Subcutaneous abdominal adipose tissue (tissue), 5 donors: ENCODE measurements at regions not wholly inside any gene's neighbourhood (a gene's known extent, or its start where the extent isn't known, plus 50 kb on each side); places are given as distances from the start of the nearest gene placed in this dataset.
"Not testable (repeated sequence)": the region's sequence is repeated elsewhere in the genome, so short reads cannot be mapped to it uniquely, and the experiment has no call there.

ENCODE experiments used
- H3K27ac ChIP-seq: one replicate; pipeline ENCODE4 v1.7.0; 2013; ENCODE audit warnings: low read depth, mild to moderate bottlenecking, inconsistent platforms, low read length, moderate library complexity
- H3K27me3 ChIP-seq, 5 donors: one replicate each; pipeline ENCODE4 v1.7.0; 2013; ENCODE audit warnings: low read length in 5 of 5, inconsistent platforms in 1 of 5; ENCODE audit not compliant: control insufficient read depth in 5 of 5, insufficient read depth in 4 of 5
- H3K36me3 ChIP-seq, 5 donors: one replicate each; pipeline ENCODE4 v1.7.0; 2013; ENCODE audit warnings: low read length in 5 of 5; ENCODE audit not compliant: control insufficient read depth in 5 of 5, insufficient read depth in 5 of 5
- H3K4me1 ChIP-seq, 5 donors: one replicate each; pipeline ENCODE4 v1.7.0; 2013; ENCODE audit warnings: low read length in 5 of 5, mild to moderate bottlenecking in 3 of 5, moderate library complexity in 1 of 5; ENCODE audit not compliant: control insufficient read depth in 5 of 5, insufficient read depth in 5 of 5
- H3K4me3 ChIP-seq, 5 donors: one replicate each; pipeline ENCODE4 v1.7.0; 2013; ENCODE audit warnings: low read length in 5 of 5, low read depth in 1 of 5
- H3K9ac ChIP-seq, 5 donors: one replicate each; pipeline ENCODE4 v1.7.0; 2013; ENCODE audit warnings: low read length in 5 of 5, mild to moderate bottlenecking in 4 of 5, moderate library complexity in 3 of 5
- H3K9me3 ChIP-seq, 5 donors: one replicate each; pipeline ENCODE4 v1.7.0; 2013; ENCODE audit warnings: low read length in 5 of 5; ENCODE audit not compliant: control insufficient read depth in 5 of 5
- donor health status: healthy.
- donor health status: healthy.
- donor health status: healthy.
- donor health status: healthy.
- donor health status: healthy.

DNA sequence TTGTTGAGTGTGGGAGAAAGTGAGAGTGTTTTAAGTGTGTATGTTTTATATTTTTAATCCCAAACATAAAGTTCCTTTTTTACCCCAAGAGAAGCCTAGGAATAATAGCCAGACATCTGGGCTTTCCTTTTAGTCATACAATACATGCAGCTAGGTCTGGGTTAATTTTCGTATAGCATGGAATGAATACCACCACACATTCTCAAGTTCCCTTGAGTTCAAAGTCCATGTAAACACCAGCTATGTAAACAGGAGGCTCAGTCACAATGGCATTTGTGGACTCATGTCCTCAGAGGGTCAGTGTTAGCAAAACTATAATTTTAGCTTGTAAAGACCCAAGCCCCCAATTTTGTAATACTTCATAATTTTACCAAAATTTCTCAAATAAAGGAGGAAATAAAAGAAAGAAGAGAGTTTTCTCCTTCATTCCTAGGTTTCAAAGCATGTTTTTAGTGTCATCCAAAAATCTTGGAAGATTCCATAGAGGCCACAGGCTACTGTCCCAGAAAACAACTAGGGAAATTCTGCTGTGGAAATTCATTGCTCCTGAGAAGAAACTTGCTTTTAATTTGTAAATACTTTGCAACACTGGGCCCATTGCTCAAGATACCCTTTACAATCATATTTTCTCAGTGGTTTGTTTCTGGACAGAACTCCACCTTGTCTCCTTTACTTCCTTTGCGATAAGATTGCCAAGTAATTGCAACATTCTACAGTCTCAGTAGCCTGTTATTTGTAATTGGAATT, 671.2 kb downstream of the COL12A1 start:
- Histone ChIP-seq H3K4me1 (peaks cover 0 to 14% (median 3%) of the 10 kb centered on the region in 5 donors), H3K27me3 (no peaks in the 10 kb centered on the region), H3K9me3 (peaks cover 0 to 14% (median 8%) of the 10 kb centered on the region in 5 donors), H3K27ac (peak overlapping the region; percentile 25), H3K4me3 (no peak overlapping the region), H3K9ac (no peak overlapping the region), H3K36me3 (no peaks in the 10 kb centered on the region)

DNA sequence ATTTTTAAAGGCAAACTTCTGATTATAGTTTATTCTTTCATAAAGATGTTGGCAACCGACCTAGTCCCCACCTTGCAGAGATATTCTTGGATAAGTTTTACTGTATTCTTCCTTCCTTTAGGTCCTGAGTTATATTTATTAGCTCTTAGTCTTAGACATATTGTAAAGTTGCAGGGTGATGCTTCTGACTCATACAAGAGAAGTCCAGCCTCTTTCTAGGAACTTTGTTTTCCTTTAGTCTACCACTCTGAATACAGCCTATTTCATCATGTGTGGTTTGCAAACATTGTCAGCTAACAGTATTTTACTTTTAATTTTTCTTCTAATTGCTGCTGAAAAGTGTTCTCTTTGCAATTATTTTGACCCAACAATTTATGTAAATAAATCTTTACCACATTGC, 686.7 kb downstream of the COL12A1 start:
- Histone ChIP-seq H3K9me3 (no peaks in the 10 kb centered on the region), H3K27ac (no peak overlapping the region), H3K4me1 (no peaks in the 10 kb centered on the region), H3K36me3 (no peaks in the 10 kb centered on the region), H3K9ac (no peak overlapping the region), H3K4me3 (no peak overlapping the region), H3K27me3 (no peaks in the 10 kb centered on the region)

DNA sequence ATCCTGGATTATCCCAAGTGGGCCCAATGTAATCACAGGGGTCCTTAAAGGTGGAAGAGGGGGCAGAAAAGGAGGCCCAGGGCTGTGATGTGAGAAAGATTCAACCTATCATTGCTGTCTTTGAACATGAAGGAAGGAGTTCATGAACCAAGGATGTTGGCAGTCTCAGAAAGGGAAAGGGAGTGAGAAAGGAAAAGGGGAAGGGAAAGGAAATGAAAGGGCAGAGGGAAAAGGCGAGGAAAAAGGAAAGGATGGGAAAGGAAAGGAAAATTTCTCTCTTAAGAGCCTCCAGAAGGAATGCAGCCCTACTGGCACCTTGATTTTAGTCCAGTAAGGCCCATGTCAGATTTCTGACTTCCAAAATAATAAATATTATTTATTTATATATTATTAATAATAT, 687.8 kb downstream of the COL12A1 start:
- H3K27ac ChIP-seq, result no peak overlapping the region
- no peaks in the 10 kb centered on the region for H3K4me1 ChIP-seq
- no peak overlapping the region for H3K9ac ChIP-seq
- no peaks in the 10 kb centered on the region for H3K27me3 ChIP-seq
- H3K36me3 ChIP-seq, result no peaks in the 10 kb centered on the region
- H3K4me3 ChIP-seq, result no peak overlapping the region
- no peaks in the 10 kb centered on the region for H3K9me3 ChIP-seq

GRCh38 chr6:74510878-74511277, 695.0 kb downstream of the COL12A1 start:
- Histone ChIP-seq H3K36me3 (no peaks in the 10 kb centered on the region), H3K9me3 (peaks cover 0 to 15% (median 6%) of the 10 kb centered on the region in 5 donors), H3K27me3 (no peaks in the 10 kb centered on the region), H3K27ac (no peak overlapping the region), H3K4me3 (no peak overlapping the region), H3K4me1 (no peaks in the 10 kb centered on the region), H3K9ac (no peak overlapping the region)

DNA sequence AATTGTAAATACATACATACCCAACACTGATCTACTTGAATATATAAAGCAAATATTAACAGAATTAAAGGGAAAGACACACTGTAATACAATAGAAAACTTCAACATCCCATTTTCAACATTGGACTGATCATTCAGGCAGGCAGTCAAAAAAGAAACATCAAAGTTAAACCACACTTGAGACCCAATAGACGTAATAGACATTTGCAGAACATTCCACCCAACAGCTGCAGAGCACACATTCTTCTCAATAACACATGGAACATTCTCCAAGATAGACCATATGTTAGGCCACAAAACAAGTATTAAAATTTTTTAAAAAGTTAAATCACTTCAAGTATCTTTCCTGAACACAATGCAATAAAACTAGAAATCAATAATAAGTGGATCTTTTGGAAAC, 698.2 kb downstream of the COL12A1 start:
- Histone ChIP-seq H3K36me3 (no peaks in the 10 kb centered on the region), H3K4me3 (no peak overlapping the region), H3K27ac (no peak overlapping the region), H3K4me1 (no peaks in the 10 kb centered on the region), H3K27me3 (no peaks in the 10 kb centered on the region), H3K9ac (no peak overlapping the region), H3K9me3 (peaks cover 2 to 32% (median 22%) of the 10 kb centered on the region in 5 donors)

- no peaks in the 10 kb centered on the region for H3K27me3 ChIP-seq
- no peak overlapping the region for H3K9ac ChIP-seq
- no peaks in the 10 kb centered on the region for H3K4me1 ChIP-seq
- peaks cover 2 to 31% (median 21%) of the 10 kb centered on the region in 5 donors for H3K9me3 ChIP-seq
- H3K36me3 ChIP-seq, result no peaks in the 10 kb centered on the region
- H3K4me3 ChIP-seq, result no peak overlapping the region
- no peak overlapping the region for H3K27ac ChIP-seq
Measured at GRCh38 chr6:74505391-74505790, 700.5 kb downstream of the COL12A1 start.

- Histone ChIP-seq H3K4me3 (no peak overlapping the region), H3K4me1 (no peaks in the 10 kb centered on the region), H3K9me3 (peaks cover 2 to 27% (median 17%) of the 10 kb centered on the region in 5 donors), H3K27me3 (no peaks in the 10 kb centered on the region), H3K27ac (no peak overlapping the region), H3K9ac (no peak overlapping the region), H3K36me3 (no peaks in the 10 kb centered on the region)
Measured at GRCh38 chr6:74504941-74505340, 700.9 kb downstream of the COL12A1 start.

- Histone ChIP-seq H3K4me1 (no peaks in the 10 kb centered on the region), H3K4me3 (no peak overlapping the region), H3K27ac (no peak overlapping the region), H3K27me3 (no peaks in the 10 kb centered on the region), H3K36me3 (no peaks in the 10 kb centered on the region), H3K9me3 (no peaks in the 10 kb centered on the region), H3K9ac (no peak overlapping the region)
Measured at GRCh38 chr6:74492587-74492986, 713.3 kb downstream of the COL12A1 start.

DNA sequence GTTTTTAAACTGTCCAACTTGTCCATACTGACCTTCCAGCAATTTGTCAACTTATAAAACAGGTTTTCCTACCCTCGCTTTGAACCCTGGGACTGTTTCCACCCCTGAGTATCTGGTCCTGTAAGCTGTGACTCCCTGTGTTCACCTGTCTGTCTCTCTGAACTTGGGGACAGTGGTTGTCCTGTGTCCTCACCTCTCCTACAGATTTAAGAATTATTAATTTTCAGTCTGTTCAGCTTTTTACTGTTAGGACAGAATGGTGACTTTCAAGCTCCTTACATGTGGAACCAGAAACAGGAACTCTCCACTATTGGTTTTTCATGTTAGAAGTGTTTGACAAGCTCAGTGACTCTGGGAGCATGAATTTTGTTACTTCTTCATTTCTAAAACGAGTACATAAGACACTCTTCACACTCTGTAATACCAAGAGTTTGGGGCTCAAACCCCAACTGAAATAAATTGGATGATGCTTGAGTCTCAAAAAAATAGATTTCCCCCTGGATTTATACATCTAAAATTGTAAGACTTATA, 713.9 kb downstream of the COL12A1 start:
- H3K36me3 ChIP-seq, result no peaks in the 10 kb centered on the region
- H3K4me1 ChIP-seq, result no peaks in the 10 kb centered on the region
- no peak overlapping the region for H3K27ac ChIP-seq
- H3K9me3 ChIP-seq, result no peaks in the 10 kb centered on the region
- H3K9ac ChIP-seq, result no peak overlapping the region
- H3K27me3 ChIP-seq, result no peaks in the 10 kb centered on the region
- no peak overlapping the region for H3K4me3 ChIP-seq

DNA sequence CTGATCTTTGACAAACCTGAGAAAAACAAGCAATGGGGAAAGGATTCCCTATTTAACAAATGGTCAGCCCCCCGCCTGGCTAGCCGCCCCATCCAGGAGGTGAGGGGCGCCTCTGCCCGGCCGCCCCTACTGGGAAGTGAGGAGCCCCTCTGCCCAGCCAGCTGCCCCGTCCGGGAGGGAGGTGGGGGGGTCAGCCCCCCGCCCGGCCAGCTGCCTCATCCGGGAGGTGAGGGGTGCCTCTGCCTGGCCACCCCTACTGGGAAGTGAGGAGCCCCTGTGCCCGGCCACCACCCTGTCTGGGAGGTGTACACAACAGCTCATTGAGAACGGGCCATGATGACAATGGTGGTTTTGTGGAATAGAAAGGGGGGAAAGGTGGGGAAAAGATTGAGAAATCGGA, 717.1 kb downstream of the COL12A1 start:
- not testable (repeated sequence) for H3K27me3 ChIP-seq, H3K36me3 ChIP-seq, H3K27ac ChIP-seq, H3K4me3 ChIP-seq, H3K9ac ChIP-seq, H3K4me1 ChIP-seq, H3K9me3 ChIP-seq
